ENCODE measurements at regions not wholly inside any gene's neighbourhood (a gene's known extent, or its start where the extent isn't known, plus 50 kb on each side); places are given as distances from the start of the nearest gene placed in this dataset.

DNA sequence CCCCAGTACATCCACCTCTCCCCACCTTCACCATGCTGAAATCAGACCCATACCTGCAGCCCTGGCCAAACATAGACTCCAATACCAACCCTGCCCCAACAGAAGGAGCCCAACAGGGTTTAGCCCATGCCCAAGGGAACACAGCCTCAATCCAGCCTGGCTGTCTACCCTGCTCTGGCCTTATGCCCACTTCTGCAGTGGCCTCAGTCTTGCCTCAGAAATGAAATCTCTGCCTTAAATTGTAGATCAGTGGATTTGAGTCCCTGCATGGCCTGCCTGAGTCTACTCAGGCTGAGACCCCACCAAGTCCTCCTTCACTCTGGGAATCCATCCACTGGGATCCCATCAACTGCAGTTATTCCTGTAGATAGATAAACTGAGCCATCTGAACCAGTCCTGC lies 97.6 kb upstream of the GJB5 start:
- no peak overlapping the region for H2AFZ ChIP-seq (ENCODE audit: low read depth, low read length)
- H3K4me3 ChIP-seq (replicated peaks in 1 of 3; ENCODE audit: insufficient read depth in 1 of 3, low read depth in 1 of 3, low read length in 3 of 3), result no peak overlapping the region
- DNase-seq (ENCODE audit: low read depth, low spot score) (no peak), FAIRE-seq (no peak)
- ChIA-PET POLR2A (no interaction called here), CTCF (no interaction called here)
- no peak overlapping the region for H3K9ac ChIP-seq (replicated peaks; ENCODE audit: extremely low read depth, insufficient read depth, low read length)
- no peaks in the 10 kb centered on the region for H3K4me1 ChIP-seq (ENCODE audit: control insufficient read depth, extremely low read depth, insufficient read depth, low read length)
- no TSS peak for BruUV-seq (replicated peaks)
- no peaks in the 10 kb centered on the region for H3K9me3 ChIP-seq (replicated peaks; ENCODE audit: control insufficient read depth, insufficient read depth, low read length)
- no peak overlapping the region for H3K4me2 ChIP-seq (ENCODE audit: insufficient read depth, low read length)
- dilution Hi-C loops (cut with MboI; ENCODE audit: extremely low pct_ligation_motif_present, low sequenced_read_pairs), result no loop called here
- TF ChIP-seq EZH2 (IDR thresholded peaks at IDR 0.05; ENCODE audit: borderline replicate concordance, low read depth, low read length, severe bottlenecking), result no peak
- TF ChIP-seq, protein P1, sequence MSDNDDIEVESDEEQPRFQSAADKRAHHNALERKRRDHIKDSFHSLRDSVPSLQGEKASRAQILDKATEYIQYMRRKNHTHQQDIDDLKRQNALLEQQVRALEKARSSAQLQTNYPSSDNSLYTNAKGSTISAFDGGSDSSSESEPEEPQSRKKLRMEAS (IDR thresholded peaks at IDR 0.05; ENCODE audit: insufficient read depth, insufficient read length), result no peak
- intact Hi-C loops (cut with micrococcal nuclease), result no loop called here
- no peaks in the 10 kb centered on the region for H3K79me2 ChIP-seq (ENCODE audit: control insufficient read depth, insufficient read depth, low read length)
- no peaks in the 10 kb centered on the region for H3K36me3 ChIP-seq (ENCODE audit: control insufficient read depth in 2 of 2, extremely low read depth in 1 of 2, insufficient read depth in 2 of 2, low read length in 2 of 2)
- no peaks in the 10 kb centered on the region for H3K27me3 ChIP-seq (ENCODE audit: control insufficient read depth in 2 of 2, insufficient read depth in 2 of 2, low read length in 2 of 2)
- no peaks in the 10 kb centered on the region for H3K9me1 ChIP-seq (replicated peaks; ENCODE audit: control insufficient read depth, extremely low read depth, insufficient read depth, low read length)
- no peaks in the 10 kb centered on the region for H4K20me1 ChIP-seq (replicated peaks; ENCODE audit: control insufficient read depth, extremely low read depth, insufficient read depth, low read length)
- H3K27ac ChIP-seq (ENCODE audit: insufficient read depth, low read depth, low read length), result no peak overlapping the region

DNA sequence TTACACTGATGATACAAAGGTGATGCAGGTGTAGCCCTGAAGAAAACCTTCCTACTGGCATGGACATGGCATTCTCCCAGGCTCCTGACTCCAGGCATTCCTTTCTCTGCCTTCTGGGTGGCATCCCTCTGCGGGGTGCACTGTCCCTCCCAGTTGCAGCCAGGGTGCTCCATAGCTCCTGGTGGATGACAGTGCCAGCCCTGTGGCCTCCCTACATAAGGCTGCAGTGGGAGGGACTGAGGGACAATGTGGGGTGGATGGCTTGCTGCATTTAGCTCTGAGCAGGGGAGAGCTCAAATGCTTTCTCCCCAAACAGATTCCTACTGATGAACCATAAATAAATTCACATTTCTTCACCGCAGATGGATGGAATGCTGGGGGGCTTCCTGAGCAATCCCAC lies 97.0 kb upstream of the GJB5 start:
- Histone ChIP-seq H3K79me2 (ENCODE audit: control insufficient read depth, insufficient read depth, low read length) (no peaks in the 10 kb centered on the region), H3K4me1 (ENCODE audit: control insufficient read depth, extremely low read depth, insufficient read depth, low read length) (no peaks in the 10 kb centered on the region), H3K4me3 (replicated peaks in 1 of 3; ENCODE audit: insufficient read depth in 1 of 3, low read depth in 1 of 3, low read length in 3 of 3) (no peak overlapping the region), H3K27ac (ENCODE audit: insufficient read depth, low read depth, low read length) (no peak overlapping the region), H3K9me1 (replicated peaks; ENCODE audit: control insufficient read depth, extremely low read depth, insufficient read depth, low read length) (no peaks in the 10 kb centered on the region), H4K20me1 (replicated peaks; ENCODE audit: control insufficient read depth, extremely low read depth, insufficient read depth, low read length) (no peaks in the 10 kb centered on the region), H3K4me2 (ENCODE audit: insufficient read depth, low read length) (no peak overlapping the region), H3K27me3 (ENCODE audit: control insufficient read depth in 2 of 2, insufficient read depth in 2 of 2, low read length in 2 of 2) (no peaks in the 10 kb centered on the region), H3K36me3 (ENCODE audit: control insufficient read depth in 2 of 2, extremely low read depth in 1 of 2, insufficient read depth in 2 of 2, low read length in 2 of 2) (no peaks in the 10 kb centered on the region), H3K9me3 (replicated peaks; ENCODE audit: control insufficient read depth, insufficient read depth, low read length) (no peaks in the 10 kb centered on the region), H2AFZ (ENCODE audit: low read depth, low read length) (no peak overlapping the region), H3K9ac (replicated peaks; ENCODE audit: extremely low read depth, insufficient read depth, low read length) (no peak overlapping the region)
- BruUV-seq (replicated peaks), result no TSS peak
- POLR2A ChIA-PET, result no interaction called here
- CTCF ChIA-PET, result no interaction called here
- FAIRE-seq (no peak), DNase-seq (ENCODE audit: low read depth, low spot score) (no peak)
- dilution Hi-C loops (cut with MboI; ENCODE audit: extremely low pct_ligation_motif_present, low sequenced_read_pairs) (no loop called here), intact Hi-C loops (cut with micrococcal nuclease) (no loop called here)
- TF ChIP-seq MYC (IDR thresholded peaks at IDR 0.05; ENCODE audit: low read depth, low read length) (no peak), GATA2 (IDR thresholded peaks at IDR 0.05; ENCODE audit: insufficient read depth, insufficient read length, low read depth, low read length) (no peak), FOS (IDR thresholded peaks at IDR 0.05; ENCODE audit: borderline replicate concordance, insufficient read depth, low read length) (no peak)
- TF ChIP-seq, protein P1 (IDR thresholded peaks at IDR 0.05; ENCODE audit: insufficient read depth, insufficient read length), result no peak

Data from endothelial cell of umbilical vein (primary cell).